ENCODE measurements at regions not wholly inside any gene's neighbourhood (a gene's known extent, or its start where the extent isn't known, plus 50 kb on each side); places are given as distances from the start of the nearest gene placed in this dataset.
"Not testable (repeated sequence)": the region's sequence is repeated elsewhere in the genome, so short reads cannot be mapped to it uniquely, and the experiment has no call there.

- H3K9me3 ChIP-seq, result peaks cover 4% of the 10 kb centered on the region
Measured at GRCh38 chr11:23318670-23319069, 458.4 kb upstream of the CCDC179 start.

DNA sequence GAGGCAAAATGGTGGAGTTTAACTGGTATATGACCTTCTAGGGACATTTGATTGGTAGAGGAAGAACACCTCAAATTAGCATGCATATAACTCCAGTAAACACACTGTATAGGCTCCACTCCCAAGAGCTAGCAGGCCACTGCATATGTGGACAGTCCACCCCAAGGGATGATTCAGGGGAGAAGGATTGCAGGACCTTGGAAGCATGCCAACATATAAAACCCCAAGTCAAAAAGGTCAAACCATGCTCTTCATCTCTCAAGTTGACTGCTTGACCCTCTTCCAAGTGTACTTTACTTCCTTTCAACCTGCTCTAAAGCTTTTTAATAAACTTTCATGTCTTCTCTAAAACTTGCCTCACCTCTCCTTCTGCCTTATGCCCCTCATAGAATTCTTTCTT, 459.9 kb upstream of the CCDC179 start:
- TF ChIP-seq POLR2A (IDR thresholded peaks at IDR 0.05) (no peak), POLR2AphosphoS5 (IDR thresholded peaks at IDR 0.05; ENCODE audit: insufficient read depth in 1 of 2, low read depth in 1 of 2) (no peak)
- TF ChIP-seq, protein P1, sequence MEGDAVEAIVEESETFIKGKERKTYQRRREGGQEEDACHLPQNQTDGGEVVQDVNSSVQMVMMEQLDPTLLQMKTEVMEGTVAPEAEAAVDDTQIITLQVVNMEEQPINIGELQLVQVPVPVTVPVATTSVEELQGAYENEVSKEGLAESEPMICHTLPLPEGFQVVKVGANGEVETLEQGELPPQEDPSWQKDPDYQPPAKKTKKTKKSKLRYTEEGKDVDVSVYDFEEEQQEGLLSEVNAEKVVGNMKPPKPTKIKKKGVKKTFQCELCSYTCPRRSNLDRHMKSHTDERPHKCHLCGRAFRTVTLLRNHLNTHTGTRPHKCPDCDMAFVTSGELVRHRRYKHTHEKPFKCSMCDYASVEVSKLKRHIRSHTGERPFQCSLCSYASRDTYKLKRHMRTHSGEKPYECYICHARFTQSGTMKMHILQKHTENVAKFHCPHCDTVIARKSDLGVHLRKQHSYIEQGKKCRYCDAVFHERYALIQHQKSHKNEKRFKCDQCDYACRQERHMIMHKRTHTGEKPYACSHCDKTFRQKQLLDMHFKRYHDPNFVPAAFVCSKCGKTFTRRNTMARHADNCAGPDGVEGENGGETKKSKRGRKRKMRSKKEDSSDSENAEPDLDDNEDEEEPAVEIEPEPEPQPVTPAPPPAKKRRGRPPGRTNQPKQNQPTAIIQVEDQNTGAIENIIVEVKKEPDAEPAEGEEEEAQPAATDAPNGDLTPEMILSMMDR (IDR thresholded peaks at IDR 0.05), result no peak
- Histone ChIP-seq H3K4me3 (no peak overlapping the region), H3K4me1 (no peaks in the 10 kb centered on the region), H3K27me3 (no peaks in the 10 kb centered on the region), H3K9me3 (peaks cover 4% of the 10 kb centered on the region), H3K36me3 (no peaks in the 10 kb centered on the region), H3K27ac (no peak overlapping the region)
- no peak for DNase-seq (ENCODE audit: extremely low spot score in 2 of 2)
- intact Hi-C loops (cut with DNase I), result no loop called here

More at GRCh38 chr11:23318670-23319069, 458.4 kb upstream of the CCDC179 start:
- no peak overlapping the region for H3K27ac ChIP-seq
- no peak overlapping the region for H3K4me3 ChIP-seq
- no peaks in the 10 kb centered on the region for H3K4me1 ChIP-seq
- intact Hi-C loops (cut with DNase I), result no loop called here
- no peak for DNase-seq (ENCODE audit: extremely low spot score in 2 of 2)
- TF ChIP-seq, protein P1 (IDR thresholded peaks at IDR 0.05), result no peak
- TF ChIP-seq POLR2AphosphoS5 (IDR thresholded peaks at IDR 0.05; ENCODE audit: insufficient read depth in 1 of 2, low read depth in 1 of 2) (no peak), POLR2A (IDR thresholded peaks at IDR 0.05) (no peak)
- no peaks in the 10 kb centered on the region for H3K27me3 ChIP-seq
- H3K36me3 ChIP-seq, result no peaks in the 10 kb centered on the region

DNA sequence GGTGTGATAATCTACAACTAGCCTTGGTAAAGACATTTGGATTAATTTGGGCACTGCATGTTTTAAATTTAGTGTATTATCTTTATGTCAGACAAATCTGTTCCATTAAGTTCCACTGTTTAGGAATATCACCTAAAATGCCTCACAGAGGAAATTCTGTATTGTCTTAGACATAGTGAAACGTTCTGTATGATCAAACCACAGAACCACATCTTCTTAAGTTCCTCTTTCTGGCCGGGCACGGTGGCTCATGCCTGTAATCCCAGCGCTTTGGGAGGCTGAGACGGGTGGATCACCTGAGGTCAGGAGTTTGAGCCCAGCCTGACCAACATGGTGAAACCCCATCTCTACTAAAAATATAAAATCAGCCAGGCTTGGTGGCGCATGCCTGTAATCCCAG, 475.3 kb upstream of the CCDC179 start:
- H3K27me3 ChIP-seq; H3K27ac ChIP-seq; DNase-seq (ENCODE audit: extremely low spot score in 2 of 2); H3K9me3 ChIP-seq; intact Hi-C loops (cut with DNase I); H3K4me3 ChIP-seq; H3K4me1 ChIP-seq; H3K36me3 ChIP-seq: not testable (repeated sequence)

DNA sequence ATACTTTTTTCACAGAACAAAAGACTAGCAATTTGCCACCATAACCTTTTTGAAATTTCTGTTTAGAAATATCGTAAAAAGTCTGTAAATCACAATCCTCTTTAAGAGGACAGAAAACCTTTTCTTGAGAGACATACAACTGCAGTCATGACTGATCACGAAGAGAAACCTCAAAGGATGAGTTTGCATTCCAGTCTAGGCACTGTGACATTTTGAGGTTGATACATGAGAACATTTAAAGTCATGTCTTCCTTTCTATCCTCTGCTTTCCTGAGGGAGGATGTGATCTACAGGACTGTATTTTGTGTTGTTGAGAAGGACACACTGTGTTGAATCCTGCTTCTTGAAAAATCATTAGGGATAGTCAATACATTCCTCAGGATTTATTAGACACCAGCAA, 476.7 kb upstream of the CCDC179 start:
- Histone ChIP-seq H3K4me1 (no peaks in the 10 kb centered on the region), H3K4me3 (no peak overlapping the region), H3K27ac (no peak overlapping the region), H3K27me3 (no peaks in the 10 kb centered on the region), H3K36me3 (no peaks in the 10 kb centered on the region), H3K9me3 (no peaks in the 10 kb centered on the region)
- TF ChIP-seq POLR2AphosphoS5 (IDR thresholded peaks at IDR 0.05; ENCODE audit: insufficient read depth in 1 of 2, low read depth in 1 of 2) (no peak), POLR2A (IDR thresholded peaks at IDR 0.05) (no peak)
- TF ChIP-seq, protein P1 (IDR thresholded peaks at IDR 0.05), result no peak
- intact Hi-C loops (cut with DNase I), result no loop called here
- no peak for DNase-seq (ENCODE audit: extremely low spot score in 2 of 2)

DNA sequence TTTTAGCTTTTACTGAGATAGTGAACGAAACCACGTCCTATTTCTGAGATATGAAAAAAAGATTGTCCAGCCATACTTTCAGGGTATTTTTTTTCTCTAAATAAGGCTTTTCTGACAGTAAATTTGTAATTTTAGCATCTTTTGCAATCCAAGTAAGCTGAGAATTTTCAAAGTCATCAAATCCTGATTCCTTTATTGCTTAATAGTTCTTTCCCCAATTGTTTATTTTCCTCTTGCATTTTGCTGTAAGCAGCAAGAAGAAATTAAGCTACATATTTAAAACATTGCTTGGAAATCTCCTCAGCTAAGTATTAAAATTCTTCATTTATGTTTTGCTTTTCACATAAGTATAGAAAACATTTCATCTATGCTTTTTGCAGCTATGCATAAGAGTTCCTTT, 493.3 kb upstream of the CCDC179 start:
- intact Hi-C loops (cut with DNase I), result no loop called here
- H3K9me3 ChIP-seq, result no peaks in the 10 kb centered on the region
- DNase-seq (ENCODE audit: extremely low spot score in 2 of 2), result no peak
- no peak overlapping the region for H3K27ac ChIP-seq
- no peaks in the 10 kb centered on the region for H3K36me3 ChIP-seq
- H3K4me1 ChIP-seq, result no peaks in the 10 kb centered on the region
- no peaks in the 10 kb centered on the region for H3K27me3 ChIP-seq
- no peak overlapping the region for H3K4me3 ChIP-seq
- TF ChIP-seq, protein P1 (IDR thresholded peaks at IDR 0.05), result no peak
- TF ChIP-seq POLR2A (IDR thresholded peaks at IDR 0.05), result no peak

GRCh38 chr11:23359297-23359696, 499.0 kb upstream of the CCDC179 start:
- Histone ChIP-seq H3K4me1 (no peaks in the 10 kb centered on the region), H3K36me3 (no peaks in the 10 kb centered on the region), H3K27me3 (no peaks in the 10 kb centered on the region), H3K9me3 (no peaks in the 10 kb centered on the region), H3K4me3 (no peak overlapping the region), H3K27ac (no peak overlapping the region)
- no peak for DNase-seq (ENCODE audit: extremely low spot score in 2 of 2)
- no peak for TF ChIP-seq POLR2AphosphoS5 (IDR thresholded peaks at IDR 0.05; ENCODE audit: insufficient read depth in 1 of 2, low read depth in 1 of 2)
- TF ChIP-seq, protein P1 (IDR thresholded peaks at IDR 0.05), result no peak
- no peak for TF ChIP-seq POLR2A (IDR thresholded peaks at IDR 0.05)
- intact Hi-C loops (cut with DNase I), result no loop called here
